HEK293T (cell line): ENCODE measurements at regions not wholly inside any gene's neighbourhood (a gene's known extent, or its start where the extent isn't known, plus 50 kb on each side); places are given as distances from the start of the nearest gene placed in this dataset.

Experiments
- BHLHE40 ChIP-seq: fragments of 450-650 bp; IDR thresholded peaks from 2 replicates; pipeline ENCODE4 v1.6.1; 2016; ENCODE audit warnings: mild to moderate bottlenecking, moderate library complexity, borderline replicate concordance
- ELF4 ChIP-seq: fragments of 450-650 bp; IDR thresholded peaks from 2 replicates; pipeline ENCODE4 v1.6.1; 2017; ENCODE audit warnings: antibody characterized with exemption
- FOXM1 ChIP-seq: fragments of 450-650 bp; IDR thresholded peaks from 2 replicates; pipeline ENCODE4 v1.6.1; 2017; ENCODE audit warnings: mild to moderate bottlenecking, borderline replicate concordance
- NFRKB ChIP-seq: fragments of 450-650 bp; IDR thresholded peaks from 2 replicates; pipeline ENCODE4 v1.6.1; 2016; ENCODE audit warnings: mild to moderate bottlenecking, moderate library complexity
- SP1 ChIP-seq: fragments of 450-650 bp; IDR thresholded peaks from 2 replicates; pipeline ENCODE4 v1.6.1; 2017

GRCh38 chr12:40632171-40632570, 60.1 kb upstream of the CNTN1 start:
- TF ChIP-seq SP1 (no peak), FOXM1 (no peak), NFRKB (no peak), BHLHE40 (no peak), ELF4 (no peak)
